HG03139 (cell line): ENCODE measurements at regions not wholly inside any gene's neighbourhood (a gene's known extent, or its start where the extent isn't known, plus 50 kb on each side); places are given as distances from the start of the nearest gene placed in this dataset.
"Not testable (repeated sequence)": the region's sequence is repeated elsewhere in the genome, so short reads cannot be mapped to it uniquely, and the experiment has no call there.

Experiments
- ATAC-seq: cut with Tn5 transposase; IDR thresholded peaks from one replicate; pipeline ENCODE4 v1.9.1; 2021; ENCODE audit not compliant: unreplicated experiment

GRCh38 chr1:96865731-96866685, 144.4 kb downstream of the PTBP2 start:
- ATAC-seq, result no peak

- no peak for ATAC-seq
These were observed 151.2 kb downstream of the PTBP2 start for GRCh38 chr1:96872757-96873156.

GRCh38 chr1:96878640-96879039, 157.1 kb downstream of the PTBP2 start:
- no peak for ATAC-seq

GRCh38 chr1:96880626-96881025, 159.0 kb downstream of the PTBP2 start:
- ATAC-seq, result no peak

GRCh38 chr1:96882096-96882495, 160.5 kb downstream of the PTBP2 start:
- no peak for ATAC-seq

GRCh38 chr1:96886474-96886873, 164.9 kb downstream of the PTBP2 start:
- no peak for ATAC-seq

GRCh38 chr1:96887501-96887900, 165.9 kb downstream of the PTBP2 start:
- ATAC-seq, result no peak

GRCh38 chr1:96901783-96902363, 180.3 kb downstream of the PTBP2 start:
- no peak for ATAC-seq

- no peak for ATAC-seq
These were observed 190.7 kb downstream of the PTBP2 start for GRCh38 chr1:96912248-96912647.

GRCh38 chr1:96915701-96916100, 194.1 kb downstream of the PTBP2 start:
- not testable (repeated sequence) for ATAC-seq

GRCh38 chr1:96918406-96918805, 196.8 kb downstream of the PTBP2 start:
- ATAC-seq, result no peak

GRCh38 chr1:96922181-96922580, 200.6 kb downstream of the PTBP2 start:
- no peak for ATAC-seq

- no peak for ATAC-seq
These were observed 202.2 kb downstream of the PTBP2 start for GRCh38 chr1:96923753-96924152.

- no peak for ATAC-seq
These were observed 204.6 kb downstream of the PTBP2 start for GRCh38 chr1:96926176-96926575.

GRCh38 chr1:96927125-96927524, 205.5 kb downstream of the PTBP2 start:
- no peak for ATAC-seq

- no peak for ATAC-seq
These were observed 209.6 kb downstream of the PTBP2 start for GRCh38 chr1:96931136-96931535.

- ATAC-seq, result no peak
These were observed 212.7 kb downstream of the PTBP2 start for GRCh38 chr1:96934282-96934681.

- ATAC-seq, result no peak
These were observed 223.0 kb downstream of the PTBP2 start for GRCh38 chr1:96944432-96945092.

GRCh38 chr1:96945509-96946084, 224.0 kb downstream of the PTBP2 start:
- no peak for ATAC-seq

GRCh38 chr1:96955307-96956012, 233.9 kb downstream of the PTBP2 start:
- no peak for ATAC-seq

GRCh38 chr1:96962216-96962615, 240.6 kb downstream of the PTBP2 start:
- no peak for ATAC-seq
